ENCODE measurements at regions not wholly inside any gene's neighbourhood (a gene's known extent, or its start where the extent isn't known, plus 50 kb on each side); places are given as distances from the start of the nearest gene placed in this dataset.

DNA sequence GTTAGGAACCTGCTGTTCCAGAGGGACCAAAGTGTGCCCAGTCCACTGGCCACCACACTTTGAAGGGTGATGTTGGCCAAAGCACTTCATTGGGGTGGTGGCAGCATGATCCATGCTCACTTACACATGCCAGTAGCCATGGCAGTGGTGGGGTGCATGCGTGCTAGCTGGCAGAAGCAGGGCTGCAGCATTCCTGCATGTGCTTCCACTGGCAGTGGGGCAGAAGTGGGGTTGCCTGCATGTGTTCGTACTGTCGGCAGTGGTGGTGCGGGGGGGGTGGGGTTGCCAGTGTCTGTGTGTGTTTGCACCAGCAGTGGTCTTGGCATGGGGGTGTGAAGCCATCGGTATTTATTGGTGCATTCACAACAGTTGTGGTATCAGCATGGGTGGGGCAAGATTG is 260.3 kb upstream of the ANKH start:
- no peak for TF ChIP-seq POLR2AphosphoS5 (IDR thresholded peaks at IDR 0.05; ENCODE audit: low read depth, low read length)
- TF ChIP-seq, protein P1, sequence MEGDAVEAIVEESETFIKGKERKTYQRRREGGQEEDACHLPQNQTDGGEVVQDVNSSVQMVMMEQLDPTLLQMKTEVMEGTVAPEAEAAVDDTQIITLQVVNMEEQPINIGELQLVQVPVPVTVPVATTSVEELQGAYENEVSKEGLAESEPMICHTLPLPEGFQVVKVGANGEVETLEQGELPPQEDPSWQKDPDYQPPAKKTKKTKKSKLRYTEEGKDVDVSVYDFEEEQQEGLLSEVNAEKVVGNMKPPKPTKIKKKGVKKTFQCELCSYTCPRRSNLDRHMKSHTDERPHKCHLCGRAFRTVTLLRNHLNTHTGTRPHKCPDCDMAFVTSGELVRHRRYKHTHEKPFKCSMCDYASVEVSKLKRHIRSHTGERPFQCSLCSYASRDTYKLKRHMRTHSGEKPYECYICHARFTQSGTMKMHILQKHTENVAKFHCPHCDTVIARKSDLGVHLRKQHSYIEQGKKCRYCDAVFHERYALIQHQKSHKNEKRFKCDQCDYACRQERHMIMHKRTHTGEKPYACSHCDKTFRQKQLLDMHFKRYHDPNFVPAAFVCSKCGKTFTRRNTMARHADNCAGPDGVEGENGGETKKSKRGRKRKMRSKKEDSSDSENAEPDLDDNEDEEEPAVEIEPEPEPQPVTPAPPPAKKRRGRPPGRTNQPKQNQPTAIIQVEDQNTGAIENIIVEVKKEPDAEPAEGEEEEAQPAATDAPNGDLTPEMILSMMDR (IDR thresholded peaks at IDR 0.05), result no peak
- TF ChIP-seq SMC3 (IDR thresholded peaks at IDR 0.05; ENCODE audit: low read depth, low read length), result no peak

All from SK-N-SH (cell line).